ENCODE measurements at regions not wholly inside any gene's neighbourhood (a gene's known extent, or its start where the extent isn't known, plus 50 kb on each side); places are given as distances from the start of the nearest gene placed in this dataset.

DNA sequence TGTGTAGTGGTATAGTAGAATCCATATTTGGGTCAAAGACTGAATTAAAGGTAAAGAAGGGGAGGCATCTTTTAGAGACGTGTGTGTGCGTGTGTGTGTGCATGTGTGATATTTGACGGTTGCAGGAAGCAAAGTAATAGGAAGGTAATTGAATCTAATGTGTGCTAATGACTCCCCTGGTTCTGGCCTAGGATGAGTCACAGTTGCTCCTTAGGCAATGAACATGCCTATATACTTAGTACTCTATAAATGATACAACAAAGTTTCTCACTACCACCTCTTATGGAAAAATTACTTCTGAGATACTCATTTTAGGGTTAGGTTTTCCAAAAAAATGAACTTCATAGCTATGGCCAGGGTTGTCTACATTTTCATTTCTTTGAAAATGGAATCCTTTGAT, 409.6 kb downstream of the GUCY1A2 start:
- TF ChIP-seq, protein P1, sequence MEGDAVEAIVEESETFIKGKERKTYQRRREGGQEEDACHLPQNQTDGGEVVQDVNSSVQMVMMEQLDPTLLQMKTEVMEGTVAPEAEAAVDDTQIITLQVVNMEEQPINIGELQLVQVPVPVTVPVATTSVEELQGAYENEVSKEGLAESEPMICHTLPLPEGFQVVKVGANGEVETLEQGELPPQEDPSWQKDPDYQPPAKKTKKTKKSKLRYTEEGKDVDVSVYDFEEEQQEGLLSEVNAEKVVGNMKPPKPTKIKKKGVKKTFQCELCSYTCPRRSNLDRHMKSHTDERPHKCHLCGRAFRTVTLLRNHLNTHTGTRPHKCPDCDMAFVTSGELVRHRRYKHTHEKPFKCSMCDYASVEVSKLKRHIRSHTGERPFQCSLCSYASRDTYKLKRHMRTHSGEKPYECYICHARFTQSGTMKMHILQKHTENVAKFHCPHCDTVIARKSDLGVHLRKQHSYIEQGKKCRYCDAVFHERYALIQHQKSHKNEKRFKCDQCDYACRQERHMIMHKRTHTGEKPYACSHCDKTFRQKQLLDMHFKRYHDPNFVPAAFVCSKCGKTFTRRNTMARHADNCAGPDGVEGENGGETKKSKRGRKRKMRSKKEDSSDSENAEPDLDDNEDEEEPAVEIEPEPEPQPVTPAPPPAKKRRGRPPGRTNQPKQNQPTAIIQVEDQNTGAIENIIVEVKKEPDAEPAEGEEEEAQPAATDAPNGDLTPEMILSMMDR (tag by site-specific recombination; IDR thresholded peaks at IDR 0.05): no peak
- no peak for TF ChIP-seq ZNF404 (tag by site-specific recombination; IDR thresholded peaks at IDR 0.05)

Data from HEK293 (cell line).